Bone marrow (tissue), 2 donors: ENCODE measurements at regions not wholly inside any gene's neighbourhood (a gene's known extent, or its start where the extent isn't known, plus 50 kb on each side); places are given as distances from the start of the nearest gene placed in this dataset.
"Not testable (repeated sequence)": the region's sequence is repeated elsewhere in the genome, so short reads cannot be mapped to it uniquely, and the experiment has no call there.

ENCODE experiments used
- DNase-seq, 2 donors: peaks; one replicate each; lab custom pipeline; 2025; lab: John Stamatoyannopoulos, UW

- no peak for DNase-seq
Measured at GRCh38 chr1:172837816-172838679, 179.1 kb downstream of the FASLG start.

GRCh38 chr1:172838680-172839313 is 179.9 kb downstream of the FASLG start:
- DNase-seq = no peak

- not testable (repeated sequence) for DNase-seq
Measured at GRCh38 chr1:172839639-172840038, 180.7 kb downstream of the FASLG start.

GRCh38 chr1:172843444-172843843 is 184.5 kb downstream of the FASLG start:
- no peak for DNase-seq

- DNase-seq = no peak
Measured at GRCh38 chr1:172845371-172845770, 186.5 kb downstream of the FASLG start.

GRCh38 chr1:172845865-172846264 is 187.0 kb downstream of the FASLG start:
- DNase-seq = no peak

- DNase-seq = not testable (repeated sequence)
Measured at GRCh38 chr1:172847814-172848213, 188.9 kb downstream of the FASLG start.

GRCh38 chr1:172849653-172850052 is 190.8 kb downstream of the FASLG start:
- DNase-seq = no peak

- no peak for DNase-seq
Measured at GRCh38 chr1:172851077-172851476, 192.2 kb downstream of the FASLG start.

GRCh38 chr1:172851856-172852255 is 193.0 kb downstream of the FASLG start:
- DNase-seq = no peak

GRCh38 chr1:172855983-172856382 is 194.8 kb downstream of the TNFSF18 start:
- not testable (repeated sequence) for DNase-seq

GRCh38 chr1:172863031-172863430 is 187.7 kb downstream of the TNFSF18 start:
- DNase-seq = no peak

GRCh38 chr1:172867216-172867818 is 183.4 kb downstream of the TNFSF18 start:
- DNase-seq = no peak

- no peak for DNase-seq
Measured at GRCh38 chr1:172870901-172871606, 179.7 kb downstream of the TNFSF18 start.

- no peak for DNase-seq
Measured at GRCh38 chr1:172874950-172875349, 175.8 kb downstream of the TNFSF18 start.

- DNase-seq = no peak
Measured at GRCh38 chr1:172875892-172876291, 174.8 kb downstream of the TNFSF18 start.

GRCh38 chr1:172882385-172882784 is 168.4 kb downstream of the TNFSF18 start:
- DNase-seq = no peak

- no peak for DNase-seq
Measured at GRCh38 chr1:172882791-172883386, 167.9 kb downstream of the TNFSF18 start.

- no peak for DNase-seq
Measured at GRCh38 chr1:172883387-172883791, 167.4 kb downstream of the TNFSF18 start.

- no peak for DNase-seq
Measured at GRCh38 chr1:172883844-172884243, 166.9 kb downstream of the TNFSF18 start.

GRCh38 chr1:172885411-172885810 is 165.3 kb downstream of the TNFSF18 start:
- DNase-seq = no peak

- no peak for DNase-seq
Measured at GRCh38 chr1:172885971-172886370, 164.8 kb downstream of the TNFSF18 start.
